Kidney (tissue), 13 donors: ENCODE measurements at regions not wholly inside any gene's neighbourhood (a gene's known extent, or its start where the extent isn't known, plus 50 kb on each side); places are given as distances from the start of the nearest gene placed in this dataset.

Experiments
- DNase-seq, 5 donors: peaks; one replicate each; pipeline ENCODE4 v3.0.0-alpha.2; 2013 to 2020
- FAIRE-seq: peaks from 2 replicates; lab custom pipeline; 2012; peaks lifted over from hg19 to GRCh38; lab: Jason Lieb, UNC
- H3K27ac ChIP-seq, 2 donors: one replicate each; pipeline ENCODE4 v1.7.0; 2013; ENCODE audit warnings: low read depth in 2 of 2, low read length in 2 of 2, inconsistent platforms in 1 of 2
- H3K27me3 ChIP-seq: one replicate; pipeline ENCODE4 v1.7.1; 2013; ENCODE audit warnings: low read length, inconsistent platforms; ENCODE audit not compliant: control insufficient read depth, insufficient read depth
- H3K36me3 ChIP-seq, 3 donors: one replicate each; pipeline versions ENCODE4 v1.7.0 to v1.7.1; 2013; ENCODE audit warnings: low read length in 3 of 3, control low read depth in 1 of 3, inconsistent platforms in 1 of 3; ENCODE audit not compliant: insufficient read depth in 3 of 3, control insufficient read depth in 2 of 3
- H3K4me1 ChIP-seq, 3 donors: one replicate each; pipeline versions ENCODE4 v1.7.0 to v1.7.1; 2013; ENCODE audit warnings: low read length in 3 of 3, inconsistent platforms in 1 of 3, low read depth in 1 of 3; ENCODE audit not compliant: control insufficient read depth in 2 of 3, insufficient read depth in 2 of 3
- H3K4me3 ChIP-seq, 3 donors: one replicate each; pipeline versions ENCODE4 v1.7.0 to v1.8.1; 2013; ENCODE audit warnings: low read length in 3 of 3, control low read depth in 1 of 3, inconsistent platforms in 1 of 3
- H3K9ac ChIP-seq, 3 donors: one replicate each; pipeline versions ENCODE4 v1.7.0 to v1.7.1; 2013; ENCODE audit warnings: low read length in 3 of 3, control low read depth in 1 of 3, inconsistent platforms in 1 of 3
- H3K9me3 ChIP-seq, 3 donors: one replicate each; pipeline versions ENCODE4 v1.7.0 to v1.7.1; 2013; ENCODE audit warnings: low read length in 3 of 3, control low read depth in 1 of 3, inconsistent platforms in 1 of 3; ENCODE audit not compliant: control insufficient read depth in 2 of 3, insufficient read depth in 1 of 3
- CTCF ChIP-seq: IDR thresholded peaks from 3 replicates; pipeline ENCODE4 v1.5.1; 2012; ENCODE audit warnings: mild to moderate bottlenecking, moderate library complexity, borderline replicate concordance; ENCODE audit not compliant: insufficient read depth; ENCODE audit errors: extremely low read depth
- intact Hi-C: fragments of 100-400 bp; cut with DNase I; formaldehyde crosslinking; loops from one replicate; pipeline ENCODE4 v1.11.1; 2022
- donor health status: control.
- donor health status: control.
- donor health status: control.
- donor health status: control.
- donor health status: control.
- donor health status: DM: yes; HTN: yes; CAD: no.
- donor health status: Normal renal cell carcinoma (clear cell type).

DNA sequence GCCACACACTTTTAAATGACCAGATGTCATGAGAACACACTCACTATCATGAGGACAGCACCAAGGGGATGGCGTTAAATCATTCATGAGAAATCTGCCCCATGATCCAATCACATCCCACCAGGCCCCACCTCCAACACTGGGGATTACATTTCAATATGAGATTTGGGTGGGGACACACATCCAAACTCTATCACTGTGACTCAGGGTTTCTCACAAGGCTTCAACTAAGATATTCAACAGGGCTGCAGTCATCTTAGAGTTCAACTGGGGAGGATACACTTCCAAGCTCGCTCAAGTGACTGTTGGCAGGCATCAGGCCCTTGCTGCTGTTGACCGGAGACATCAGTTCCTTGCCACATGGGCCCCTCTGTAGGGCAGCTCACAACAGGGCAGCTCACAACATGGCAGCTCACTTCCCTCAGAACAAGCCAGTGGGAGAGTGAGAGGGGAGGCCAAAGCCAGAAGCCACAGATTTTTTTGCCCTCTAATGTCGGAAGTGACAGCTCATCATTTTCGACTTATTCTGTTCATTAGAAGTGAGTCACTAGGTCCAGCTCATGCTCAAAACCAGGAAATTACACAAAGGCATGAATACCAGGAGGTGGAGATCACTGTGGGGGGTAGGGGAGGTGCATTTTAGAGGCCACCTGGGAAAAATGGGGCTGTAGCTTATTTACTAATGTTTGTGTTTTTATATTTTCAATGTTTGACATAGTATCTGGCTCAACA is 50.8 kb upstream of the PTHLH start:
- Histone ChIP-seq H3K27me3 (no peaks in the 10 kb centered on the region), H3K27ac (no peak overlapping the region), H3K4me3 (no peak overlapping the region), H3K9ac (no peak overlapping the region), H3K4me1 (no peaks in the 10 kb centered on the region), H3K9me3 (no peaks in the 10 kb centered on the region), H3K36me3 (no peaks in the 10 kb centered on the region)
- FAIRE-seq (no peak), DNase-seq (no peak)
- no peak for TF ChIP-seq CTCF
- intact Hi-C loops: no loop called here

DNA sequence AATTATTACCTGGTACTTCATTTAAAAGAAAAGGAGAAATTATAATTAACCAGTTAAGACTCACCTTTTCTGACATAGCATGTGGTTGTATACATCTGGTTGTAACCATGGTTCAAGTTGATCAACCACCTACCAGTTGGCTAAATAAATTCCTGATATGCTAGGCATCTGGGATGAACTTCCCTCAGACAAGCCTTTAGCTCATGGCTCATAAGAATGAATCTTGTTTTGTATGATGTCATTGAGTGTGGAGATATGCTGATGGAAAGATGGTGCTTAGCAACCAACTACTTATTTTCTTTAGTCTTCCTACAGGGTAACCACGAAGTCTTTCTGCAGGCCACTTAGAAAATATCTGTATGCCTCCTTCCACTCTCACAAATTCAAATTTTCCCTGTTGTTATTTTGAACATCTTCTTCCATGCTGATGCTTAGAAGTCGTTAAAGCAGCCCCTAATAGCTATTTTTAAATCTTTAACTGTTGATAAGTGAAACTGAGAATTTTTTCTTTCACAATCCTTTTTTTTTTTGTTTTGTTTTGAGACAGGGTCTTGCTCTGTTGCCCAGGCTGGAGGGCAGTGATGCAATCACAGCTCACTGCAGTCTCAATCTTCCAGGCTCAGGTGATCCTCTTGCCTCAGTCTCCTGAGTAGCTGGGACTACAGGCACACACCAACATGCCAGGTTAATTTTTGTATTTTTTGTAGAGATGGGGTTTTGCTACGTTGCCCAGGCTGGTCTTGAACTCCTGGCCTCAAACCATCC is 51.9 kb upstream of the PTHLH start:
- intact Hi-C loops: no loop called here
- Histone ChIP-seq H3K27me3 (no peaks in the 10 kb centered on the region), H3K36me3 (no peaks in the 10 kb centered on the region), H3K9me3 (no peaks in the 10 kb centered on the region), H3K27ac (no peak overlapping the region), H3K9ac (no peak overlapping the region), H3K4me3 (no peak overlapping the region), H3K4me1 (no peaks in the 10 kb centered on the region)
- DNase-seq (no peak), FAIRE-seq (no peak)
- TF ChIP-seq CTCF: no peak

GRCh38 chr12:28025821-28026505 is 53.4 kb upstream of the PTHLH start:
- Histone ChIP-seq H3K36me3 (no peaks in the 10 kb centered on the region), H3K9me3 (no peaks in the 10 kb centered on the region), H3K4me3 (no peak overlapping the region), H3K27ac (no peak overlapping the region), H3K9ac (no peak overlapping the region), H3K27me3 (no peaks in the 10 kb centered on the region), H3K4me1 (no peaks in the 10 kb centered on the region)
- TF ChIP-seq CTCF: no peak
- DNase-seq (no peak), FAIRE-seq (no peak)
- intact Hi-C loops: no loop called here
